OCI-LY3 (cell line): ENCODE measurements at regions not wholly inside any gene's neighbourhood (a gene's known extent, or its start where the extent isn't known, plus 50 kb on each side); places are given as distances from the start of the nearest gene placed in this dataset.

Source experiments
- EZH2phosphoT487 ChIP-seq: fragments of 200-600 bp; shearing (Covaris generic); IDR thresholded peaks from 2 replicates; pipeline ENCODE4 v1.6.1; 2018; ENCODE audit warnings: antibody characterized with exemption, mixed run types, low read depth
- TF ChIP-seq, protein P1 (sequence below): fragments of 200-600, 300-600 bp; sonication (generic); IDR thresholded peaks from 2 replicates; pipeline ENCODE4 v1.5.1; 2014; ENCODE audit warnings: antibody characterized with exemption, low read length, low read depth

DNA sequence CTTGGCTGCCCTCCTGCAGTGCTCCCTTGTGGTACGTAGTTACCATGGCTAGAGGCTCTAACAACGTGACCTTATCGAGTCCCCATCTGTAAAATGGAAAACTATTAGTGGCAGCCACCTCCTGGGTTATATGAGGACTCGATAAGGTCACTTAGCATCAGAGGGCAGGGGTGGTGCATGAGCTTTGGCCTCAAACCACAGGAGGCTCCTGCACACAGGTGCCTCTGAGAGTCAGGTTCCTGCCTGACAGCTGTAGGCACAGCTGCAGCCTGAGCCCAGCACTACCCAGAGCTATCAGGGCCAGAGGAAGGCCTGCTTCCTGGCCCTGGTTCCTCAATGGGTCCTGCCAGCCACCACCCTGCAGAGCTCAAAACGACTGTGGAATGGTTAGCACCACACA, 57.2 kb upstream of the SEC14L1 start:
- no peak for TF ChIP-seq EZH2phosphoT487
- TF ChIP-seq, protein P1, sequence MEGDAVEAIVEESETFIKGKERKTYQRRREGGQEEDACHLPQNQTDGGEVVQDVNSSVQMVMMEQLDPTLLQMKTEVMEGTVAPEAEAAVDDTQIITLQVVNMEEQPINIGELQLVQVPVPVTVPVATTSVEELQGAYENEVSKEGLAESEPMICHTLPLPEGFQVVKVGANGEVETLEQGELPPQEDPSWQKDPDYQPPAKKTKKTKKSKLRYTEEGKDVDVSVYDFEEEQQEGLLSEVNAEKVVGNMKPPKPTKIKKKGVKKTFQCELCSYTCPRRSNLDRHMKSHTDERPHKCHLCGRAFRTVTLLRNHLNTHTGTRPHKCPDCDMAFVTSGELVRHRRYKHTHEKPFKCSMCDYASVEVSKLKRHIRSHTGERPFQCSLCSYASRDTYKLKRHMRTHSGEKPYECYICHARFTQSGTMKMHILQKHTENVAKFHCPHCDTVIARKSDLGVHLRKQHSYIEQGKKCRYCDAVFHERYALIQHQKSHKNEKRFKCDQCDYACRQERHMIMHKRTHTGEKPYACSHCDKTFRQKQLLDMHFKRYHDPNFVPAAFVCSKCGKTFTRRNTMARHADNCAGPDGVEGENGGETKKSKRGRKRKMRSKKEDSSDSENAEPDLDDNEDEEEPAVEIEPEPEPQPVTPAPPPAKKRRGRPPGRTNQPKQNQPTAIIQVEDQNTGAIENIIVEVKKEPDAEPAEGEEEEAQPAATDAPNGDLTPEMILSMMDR, result no peak
